Loucy (cell line): ENCODE measurements at regions not wholly inside any gene's neighbourhood (a gene's known extent, or its start where the extent isn't known, plus 50 kb on each side); places are given as distances from the start of the nearest gene placed in this dataset.

Experiments used
- H2AFZ ChIP-seq: fragments of 200-600 bp; sonication (generic); 2 replicates; pipeline ENCODE4 v1.6.0; 2016; ENCODE audit warnings: antibody characterized with exemption, mild to moderate bottlenecking, low read length, moderate library complexity
- H3F3A ChIP-seq: fragments of 200-600 bp; 2 replicates; pipeline ENCODE4 v1.6.0; 2016; ENCODE audit warnings: antibody characterized with exemption, low read depth, mild to moderate bottlenecking
- H3K27me3 ChIP-seq: fragments of 200-600 bp; sonication (generic); 2 replicates; pipeline ENCODE4 v1.6.1; 2014; ENCODE audit warnings: low read length, mild to moderate bottlenecking; ENCODE audit not compliant: insufficient read depth, poor library complexity, severe bottlenecking
- H3K36me3 ChIP-seq: fragments of 200-600 bp; sonication (generic); 2 replicates; pipeline ENCODE4 v1.6.1; 2016; ENCODE audit warnings: low read length; ENCODE audit not compliant: insufficient read depth
- H3K4me1 ChIP-seq: fragments of 200-600 bp; sonication (generic); 2 replicates; pipeline ENCODE4 v1.5.1; 2014; ENCODE audit warnings: low read length, mild to moderate bottlenecking; ENCODE audit not compliant: insufficient read depth, poor library complexity, severe bottlenecking
- H3K4me2 ChIP-seq: fragments of 200-600 bp; sonication (generic); 2 replicates; pipeline ENCODE4 v1.6.0; 2014; ENCODE audit warnings: antibody characterized with exemption, low read length, low read depth, mild to moderate bottlenecking; ENCODE audit not compliant: poor library complexity, severe bottlenecking
- H3K4me3 ChIP-seq: fragments of 200-600 bp; sonication (generic); 2 replicates; pipeline ENCODE4 v1.5.1; 2014; ENCODE audit warnings: low read length, mild to moderate bottlenecking, mixed read lengths; ENCODE audit not compliant: poor library complexity, severe bottlenecking
- H3K79me2 ChIP-seq: fragments of 200-600 bp; sonication (generic); 2 replicates; pipeline ENCODE4 v1.6.1; 2014; ENCODE audit warnings: low read length; ENCODE audit not compliant: insufficient read depth
- H3K9ac ChIP-seq: fragments of 200-600 bp; sonication (generic); 2 replicates; pipeline ENCODE4 v1.6.0; 2014; ENCODE audit warnings: mild to moderate bottlenecking, low read depth, low read length, moderate library complexity; ENCODE audit not compliant: poor library complexity, severe bottlenecking
- H3K9me2 ChIP-seq: fragments of 200-600 bp; sonication (generic); replicated peaks from 2 replicates; pipeline ENCODE4 v1.6.1; 2016; ENCODE audit warnings: low read depth, low read length, mixed read lengths
- H3K9me3 ChIP-seq: fragments of 200-600 bp; sonication (generic); 2 replicates; pipeline ENCODE4 v1.6.1; 2014; ENCODE audit warnings: mild to moderate bottlenecking, antibody characterized with exemption, low read length, low read depth; ENCODE audit not compliant: insufficient read depth
- H4K20me1 ChIP-seq: fragments of 200-600 bp; sonication (generic); 2 replicates; pipeline ENCODE4 v1.6.0; 2014; ENCODE audit warnings: antibody characterized with exemption, low read length, mild to moderate bottlenecking; ENCODE audit not compliant: insufficient read depth, poor library complexity, severe bottlenecking
- EZH2phosphoT487 ChIP-seq: fragments of 200-600 bp; IDR thresholded peaks from 2 replicates; pipeline ENCODE4 v1.6.1; 2018; ENCODE audit warnings: antibody characterized with exemption, mild to moderate bottlenecking, moderate library complexity, borderline replicate concordance
- TF ChIP-seq, protein P1 (sequence below): fragments of 200-600 bp; sonication (generic); conservative IDR thresholded peaks from 2 replicates; pipeline ENCODE4 v1.5.1; 2014; ENCODE audit warnings: mild to moderate bottlenecking, antibody characterized with exemption, low read length

DNA sequence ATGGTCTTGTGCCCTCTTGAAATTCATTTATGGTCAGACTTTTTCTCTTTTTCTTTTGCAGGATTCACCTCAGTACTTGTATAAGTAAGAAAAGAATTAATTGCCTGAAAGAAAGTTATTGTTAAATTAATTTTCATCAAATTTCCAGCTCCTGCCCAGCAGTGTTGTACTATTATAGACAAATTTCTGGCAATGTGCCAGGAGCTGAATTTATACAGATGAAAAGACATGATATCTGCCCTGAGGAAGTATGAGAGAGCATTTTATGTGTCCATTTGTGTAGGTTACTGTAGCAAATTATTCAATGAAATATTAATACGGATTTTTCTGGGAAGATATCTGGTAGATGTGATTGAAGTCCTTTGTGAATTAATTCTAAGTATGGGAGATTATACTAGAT lies 2371.5 kb upstream of the TENM3 start:
- no peak overlapping the region for H2AFZ ChIP-seq
- H3K79me2 ChIP-seq, result no peaks in the 10 kb centered on the region
- no peaks in the 10 kb centered on the region for H3K36me3 ChIP-seq
- no peak overlapping the region for H3K4me3 ChIP-seq
- TF ChIP-seq, protein P1, sequence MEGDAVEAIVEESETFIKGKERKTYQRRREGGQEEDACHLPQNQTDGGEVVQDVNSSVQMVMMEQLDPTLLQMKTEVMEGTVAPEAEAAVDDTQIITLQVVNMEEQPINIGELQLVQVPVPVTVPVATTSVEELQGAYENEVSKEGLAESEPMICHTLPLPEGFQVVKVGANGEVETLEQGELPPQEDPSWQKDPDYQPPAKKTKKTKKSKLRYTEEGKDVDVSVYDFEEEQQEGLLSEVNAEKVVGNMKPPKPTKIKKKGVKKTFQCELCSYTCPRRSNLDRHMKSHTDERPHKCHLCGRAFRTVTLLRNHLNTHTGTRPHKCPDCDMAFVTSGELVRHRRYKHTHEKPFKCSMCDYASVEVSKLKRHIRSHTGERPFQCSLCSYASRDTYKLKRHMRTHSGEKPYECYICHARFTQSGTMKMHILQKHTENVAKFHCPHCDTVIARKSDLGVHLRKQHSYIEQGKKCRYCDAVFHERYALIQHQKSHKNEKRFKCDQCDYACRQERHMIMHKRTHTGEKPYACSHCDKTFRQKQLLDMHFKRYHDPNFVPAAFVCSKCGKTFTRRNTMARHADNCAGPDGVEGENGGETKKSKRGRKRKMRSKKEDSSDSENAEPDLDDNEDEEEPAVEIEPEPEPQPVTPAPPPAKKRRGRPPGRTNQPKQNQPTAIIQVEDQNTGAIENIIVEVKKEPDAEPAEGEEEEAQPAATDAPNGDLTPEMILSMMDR, result no peak
- no peak for TF ChIP-seq EZH2phosphoT487
- H3K9ac ChIP-seq, result no peak overlapping the region
- H3K9me2 ChIP-seq, result no peaks in the 10 kb centered on the region
- H3K4me2 ChIP-seq, result no peak overlapping the region
- no peaks in the 10 kb centered on the region for H4K20me1 ChIP-seq
- no peaks in the 10 kb centered on the region for H3F3A ChIP-seq
- no peaks in the 10 kb centered on the region for H3K27me3 ChIP-seq
- no peaks in the 10 kb centered on the region for H3K9me3 ChIP-seq
- H3K4me1 ChIP-seq, result no peaks in the 10 kb centered on the region

DNA sequence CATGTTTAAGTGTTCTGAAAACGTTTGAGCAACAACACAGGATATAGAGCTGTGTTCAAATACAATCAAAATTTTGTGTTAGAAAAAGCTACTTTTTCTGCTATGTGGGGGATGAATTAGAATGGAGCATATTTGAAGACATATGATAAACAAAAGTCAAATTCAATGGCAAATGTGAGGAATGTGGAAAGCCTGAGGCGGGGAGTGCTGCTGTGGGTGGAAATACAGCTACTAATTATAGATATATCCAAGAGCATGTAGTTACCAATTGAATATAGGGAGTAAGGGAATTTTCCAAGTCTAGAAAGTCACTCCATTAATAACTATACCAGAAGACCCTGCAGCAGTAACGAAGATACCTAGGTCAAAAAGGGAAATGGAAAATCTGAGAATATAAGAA lies 2370.4 kb upstream of the TENM3 start:
- H3K9ac ChIP-seq, result no peak overlapping the region
- no peaks in the 10 kb centered on the region for H3K4me1 ChIP-seq
- no peaks in the 10 kb centered on the region for H3K9me2 ChIP-seq
- no peaks in the 10 kb centered on the region for H4K20me1 ChIP-seq
- H3K4me3 ChIP-seq, result no peak overlapping the region
- no peaks in the 10 kb centered on the region for H3K27me3 ChIP-seq
- H3K36me3 ChIP-seq, result no peaks in the 10 kb centered on the region
- no peaks in the 10 kb centered on the region for H3F3A ChIP-seq
- H3K79me2 ChIP-seq, result no peaks in the 10 kb centered on the region
- H3K4me2 ChIP-seq, result no peak overlapping the region
- TF ChIP-seq, protein P1, result no peak
- no peak for TF ChIP-seq EZH2phosphoT487
- H2AFZ ChIP-seq, result no peak overlapping the region
- no peaks in the 10 kb centered on the region for H3K9me3 ChIP-seq

DNA sequence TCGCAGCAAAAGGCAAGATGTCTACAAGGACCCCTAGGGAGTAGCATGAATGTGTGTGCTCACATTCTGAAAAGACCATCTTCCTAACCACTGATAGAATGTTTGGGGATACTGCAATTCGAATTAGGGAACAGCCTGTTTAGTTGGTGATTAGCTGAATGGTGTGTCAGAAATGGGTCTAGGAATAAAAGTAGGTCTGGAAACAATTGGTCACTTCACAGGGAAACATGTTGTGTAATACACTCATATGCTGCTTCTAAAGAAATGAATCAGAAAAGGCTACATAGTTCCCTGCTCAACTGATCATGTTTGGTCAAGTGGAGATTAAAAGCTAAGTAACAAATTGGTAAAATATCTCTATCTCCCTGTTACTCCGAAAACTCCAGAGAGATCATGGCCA lies 2362.4 kb upstream of the TENM3 start:
- H3K9ac ChIP-seq, result no peak overlapping the region
- no peaks in the 10 kb centered on the region for H3F3A ChIP-seq
- H3K9me3 ChIP-seq, result no peaks in the 10 kb centered on the region
- no peak overlapping the region for H2AFZ ChIP-seq
- H3K4me2 ChIP-seq, result no peak overlapping the region
- H3K36me3 ChIP-seq, result no peaks in the 10 kb centered on the region
- no peaks in the 10 kb centered on the region for H3K4me1 ChIP-seq
- H3K9me2 ChIP-seq, result no peaks in the 10 kb centered on the region
- no peaks in the 10 kb centered on the region for H4K20me1 ChIP-seq
- H3K27me3 ChIP-seq, result no peaks in the 10 kb centered on the region
- no peaks in the 10 kb centered on the region for H3K79me2 ChIP-seq
- H3K4me3 ChIP-seq, result no peak overlapping the region
- TF ChIP-seq, protein P1, result no peak
- no peak for TF ChIP-seq EZH2phosphoT487
